NCI-H526 treated with DMSO at 0.1 percent for 48 hours (cell line): ENCODE measurements at regions not wholly inside any gene's neighbourhood (a gene's known extent, or its start where the extent isn't known, plus 50 kb on each side); places are given as distances from the start of the nearest gene placed in this dataset.
"Not testable (repeated sequence)": the region's sequence is repeated elsewhere in the genome, so short reads cannot be mapped to it uniquely, and the experiment has no call there.

Experiments used
- DNase-seq: peaks from one replicate; lab custom pipeline; 2025; lab: John Stamatoyannopoulos, UW

DNA sequence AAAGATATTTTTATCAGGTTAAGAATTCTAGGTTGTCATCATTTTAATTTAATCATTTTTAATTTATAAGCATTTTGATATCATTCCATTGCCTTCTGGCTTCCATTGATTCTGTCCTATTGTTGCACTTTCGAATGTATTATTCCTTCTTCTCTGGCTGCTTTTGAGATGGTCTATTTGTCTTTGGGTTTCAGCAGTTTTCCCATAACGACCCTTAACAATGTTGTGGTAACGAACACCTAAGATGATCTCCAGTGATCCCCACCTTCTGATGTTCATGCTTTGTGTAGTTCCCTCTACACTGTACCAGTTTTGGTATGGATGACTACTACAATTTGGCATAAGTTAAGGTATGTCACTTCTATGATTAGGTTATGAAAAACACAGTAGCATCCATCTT, 59.9 kb downstream of the MINAR1 start:
- no peak for DNase-seq

- no peak for DNase-seq
Measured at GRCh38 chr15:79494384-79494909, 62.3 kb downstream of the MINAR1 start.

DNA sequence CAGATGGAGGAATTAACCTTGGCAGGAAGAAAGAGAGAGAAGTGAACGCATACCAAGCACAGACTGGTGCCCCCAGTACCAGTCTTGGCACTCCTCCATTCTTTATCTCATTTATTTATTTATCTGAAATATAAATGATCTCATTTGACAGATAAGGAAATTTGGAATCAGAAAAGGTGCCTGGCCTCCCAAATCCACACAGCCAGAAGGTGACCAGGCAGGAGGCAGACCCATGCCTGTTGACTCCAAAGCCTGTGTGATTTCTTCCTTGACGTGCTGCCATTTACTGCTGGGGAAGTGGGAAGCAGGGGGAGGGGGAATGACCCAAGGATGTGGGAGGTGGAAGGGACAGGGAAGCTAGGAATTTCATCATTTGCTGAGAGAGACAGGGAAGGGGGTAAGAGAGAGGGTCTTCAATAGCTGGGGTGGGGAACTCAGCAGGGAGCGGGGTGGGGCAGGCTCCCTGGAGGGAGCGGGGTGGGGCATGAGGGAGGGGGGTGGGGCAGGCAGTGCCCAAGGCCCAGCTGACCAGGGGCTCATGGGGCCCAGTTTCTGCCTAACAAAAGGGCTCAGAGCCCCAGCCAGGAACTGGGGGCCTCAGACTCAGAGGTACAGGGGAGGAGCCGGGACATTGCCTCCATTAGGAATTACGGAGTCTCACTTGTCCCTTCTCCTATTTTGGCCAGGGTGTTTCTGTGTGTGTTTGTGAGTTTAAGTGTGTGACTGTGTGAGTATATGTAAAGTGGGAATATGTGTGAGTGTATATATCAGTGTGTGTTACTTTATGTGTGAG, 63.0 kb downstream of the MINAR1 start:
- DNase-seq: no peak

DNA sequence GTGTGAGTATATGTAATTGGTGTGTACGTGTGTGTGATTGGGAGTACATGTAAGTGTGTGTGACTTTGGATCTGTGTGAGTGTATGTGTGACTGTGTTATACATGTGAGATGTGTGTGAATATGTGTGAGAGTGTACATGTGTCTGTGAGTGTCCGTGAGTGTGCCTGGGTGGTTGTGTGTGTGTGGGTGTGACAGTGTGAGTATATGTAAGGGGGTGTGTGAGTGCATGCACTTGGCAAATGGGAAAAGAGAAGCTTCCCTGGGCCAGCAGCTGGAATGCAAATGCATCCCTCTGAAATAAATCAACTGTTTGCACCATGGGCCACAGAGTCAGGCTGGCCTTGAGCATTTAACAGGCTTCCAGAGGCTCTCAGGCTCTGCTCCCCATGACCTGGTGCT, 63.6 kb downstream of the MINAR1 start:
- DNase-seq: no peak

DNA sequence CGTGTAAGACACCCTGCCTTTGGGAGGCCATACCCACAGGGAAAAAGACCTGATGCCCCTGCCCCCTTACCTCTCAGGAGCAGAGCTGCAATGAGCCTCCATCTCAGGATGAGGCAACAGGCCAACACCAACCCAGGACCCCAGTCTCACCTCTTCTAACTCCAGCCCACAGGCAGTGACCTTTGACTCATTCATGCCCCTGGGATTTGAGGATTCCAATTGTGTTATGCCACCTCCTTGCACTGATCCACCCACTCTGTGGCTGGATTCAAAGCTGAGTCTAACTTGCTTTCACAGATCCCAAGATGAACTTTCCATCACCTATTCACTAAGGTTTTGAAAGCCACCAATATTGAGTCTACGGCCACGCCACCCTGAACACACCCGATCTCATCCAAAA, 64.7 kb downstream of the MINAR1 start:
- DNase-seq: no peak

GRCh38 chr15:79501086-79501485, 69.0 kb downstream of the MINAR1 start:
- no peak for DNase-seq

GRCh38 chr15:79505956-79506355, 73.8 kb downstream of the MINAR1 start:
- DNase-seq: no peak

- not testable (repeated sequence) for DNase-seq
Measured at GRCh38 chr15:79512844-79513243, 80.7 kb downstream of the MINAR1 start.

DNA sequence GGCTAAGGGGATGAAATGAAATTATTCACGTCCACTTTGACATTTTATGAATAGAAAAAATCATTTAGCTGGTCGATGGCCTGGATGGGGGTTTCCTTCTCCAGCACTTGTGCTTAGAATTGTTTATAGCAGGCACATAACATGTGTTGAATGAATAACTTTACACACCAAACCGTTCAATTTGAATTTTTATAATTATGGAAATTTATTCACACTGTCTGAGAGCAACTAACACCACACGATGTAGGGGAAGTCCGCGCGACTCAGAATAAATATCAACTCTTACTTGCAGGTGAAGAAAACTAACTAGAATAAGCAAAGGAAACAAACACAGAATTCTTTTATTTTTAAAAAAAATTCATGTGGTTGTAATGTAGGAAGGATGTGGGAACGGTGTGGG, 81.3 kb downstream of the MINAR1 start:
- DNase-seq: no peak

DNA sequence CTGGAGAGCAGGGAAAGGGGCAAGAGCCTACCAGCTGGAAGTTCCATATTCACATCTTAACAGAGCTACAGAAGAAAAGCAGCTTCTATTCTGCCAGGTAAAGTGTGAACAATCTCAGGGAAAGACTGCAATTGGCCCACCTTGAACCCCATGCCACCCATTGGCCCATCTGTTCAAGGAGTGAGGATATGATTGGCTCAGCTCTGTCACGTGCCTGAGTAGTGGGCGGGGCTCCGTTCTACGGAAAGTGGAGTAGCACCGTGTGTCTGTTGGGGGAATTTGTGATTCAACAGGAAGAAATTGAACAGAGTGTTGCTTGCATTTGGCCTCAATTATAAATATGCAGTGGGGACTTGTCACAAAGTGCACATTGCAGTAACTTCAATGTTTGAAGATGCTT, 81.8 kb downstream of the MINAR1 start:
- DNase-seq: no peak

GRCh38 chr15:79515300-79516027, 83.3 kb downstream of the MINAR1 start:
- no peak for DNase-seq

GRCh38 chr15:79516155-79516554, 84.0 kb downstream of the MINAR1 start:
- no peak for DNase-seq

DNA sequence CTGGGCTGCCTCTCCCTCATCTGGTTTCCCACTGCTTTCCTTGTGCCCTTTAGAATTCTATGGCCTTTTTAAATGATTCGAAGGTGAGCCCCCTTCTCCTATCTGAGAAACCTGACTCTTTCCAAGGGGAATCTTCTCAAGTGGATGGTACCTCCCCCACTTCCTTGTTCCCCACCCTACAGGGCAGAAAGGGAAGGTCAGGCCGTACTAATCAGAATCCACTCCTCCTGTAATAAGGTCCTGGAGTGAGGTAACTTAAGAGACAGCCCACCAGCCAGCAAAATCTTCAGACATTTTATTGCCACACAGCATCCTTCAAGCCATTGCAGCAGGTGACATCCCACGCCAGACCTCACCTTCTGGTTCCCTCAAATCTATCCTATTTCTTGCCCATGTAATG, 84.5 kb downstream of the MINAR1 start:
- DNase-seq: no peak

DNA sequence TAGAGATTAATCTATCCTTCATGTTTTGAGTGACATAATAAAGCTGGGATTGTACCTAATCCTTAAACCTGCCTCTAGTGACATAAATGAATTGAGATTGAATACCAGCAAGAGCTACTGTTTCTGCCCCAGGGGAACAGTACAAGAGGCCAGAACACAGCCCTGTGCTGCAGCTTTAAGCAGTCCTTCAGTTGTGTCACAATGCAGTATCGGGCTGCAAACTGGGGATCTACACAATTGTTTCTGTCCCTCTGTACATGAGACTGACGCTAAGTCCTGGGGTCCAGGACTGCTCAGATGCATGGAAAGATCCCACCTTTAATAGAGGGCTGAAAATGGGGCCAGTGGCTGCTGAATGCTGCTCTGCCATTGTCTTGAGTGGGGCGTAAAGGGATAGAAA, 87.5 kb downstream of the MINAR1 start:
- DNase-seq: no peak

- DNase-seq: no peak
Measured at GRCh38 chr15:79520654-79521053, 88.5 kb downstream of the MINAR1 start.

GRCh38 chr15:79522656-79523055, 90.5 kb downstream of the MINAR1 start:
- no peak for DNase-seq

DNA sequence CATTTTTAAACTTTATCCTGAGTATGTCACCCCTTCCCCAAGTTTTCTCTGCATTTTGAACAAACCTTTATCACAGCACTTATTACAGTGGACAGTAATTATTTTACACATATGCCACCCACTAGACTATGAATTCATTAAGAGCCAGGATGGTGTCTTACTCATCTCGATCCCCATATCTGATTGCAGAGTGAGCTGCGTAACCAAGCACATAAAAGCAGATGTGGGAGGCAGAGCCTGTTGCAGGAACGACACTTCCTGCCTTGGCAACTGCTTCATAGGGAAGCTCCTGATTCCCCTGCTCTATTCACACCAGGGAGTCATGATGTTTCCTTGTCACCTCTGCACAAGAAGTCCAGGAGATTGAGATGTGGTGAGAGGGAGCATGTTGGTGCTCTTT, 91.1 kb downstream of the MINAR1 start:
- no peak for DNase-seq

- DNase-seq: no peak
Measured at GRCh38 chr15:79524531-79524930, 92.4 kb downstream of the MINAR1 start.

DNA sequence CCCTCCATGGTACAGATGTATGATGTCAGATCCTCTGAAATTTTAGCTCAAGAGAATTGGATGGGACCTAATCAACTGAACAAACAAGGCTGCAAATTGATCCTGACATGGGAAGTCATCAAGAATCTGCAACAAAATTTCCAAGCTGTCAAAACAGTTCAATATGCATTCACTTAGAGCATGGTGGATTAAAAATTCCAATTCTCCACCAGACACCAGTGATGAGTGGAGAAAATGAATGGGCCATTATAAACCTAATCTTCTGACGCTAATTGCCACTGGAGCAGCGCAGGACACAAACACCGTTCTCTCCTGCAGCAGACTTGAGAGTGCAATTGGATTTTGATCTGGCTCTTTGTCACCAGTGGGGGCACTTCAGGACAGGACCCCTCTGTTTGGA, 94.2 kb downstream of the MINAR1 start:
- DNase-seq: no peak

GRCh38 chr15:79527821-79528220, 95.7 kb downstream of the MINAR1 start:
- no peak for DNase-seq

- DNase-seq: no peak
Measured at GRCh38 chr15:79529157-79529785, 97.1 kb downstream of the MINAR1 start.

DNA sequence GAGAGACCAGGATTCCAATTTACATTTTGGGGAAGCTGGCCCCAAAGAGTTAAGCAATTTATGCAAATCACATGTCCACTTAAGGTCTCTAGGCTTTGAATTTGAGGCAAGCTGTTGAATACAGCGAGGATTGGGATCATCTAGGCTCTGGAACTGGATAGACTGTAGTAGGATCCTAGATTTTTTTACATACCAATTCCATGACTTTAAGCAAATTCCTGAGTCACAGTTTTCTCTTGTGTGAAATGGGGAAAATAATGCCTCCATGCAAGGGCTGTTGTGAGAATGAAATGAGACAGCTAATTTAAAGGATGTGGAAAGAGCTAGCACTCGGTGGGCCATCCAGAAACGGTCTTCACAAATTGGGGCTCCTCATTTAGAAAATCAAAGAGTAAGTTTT, 103.4 kb downstream of the MINAR1 start:
- no peak for DNase-seq

DNA sequence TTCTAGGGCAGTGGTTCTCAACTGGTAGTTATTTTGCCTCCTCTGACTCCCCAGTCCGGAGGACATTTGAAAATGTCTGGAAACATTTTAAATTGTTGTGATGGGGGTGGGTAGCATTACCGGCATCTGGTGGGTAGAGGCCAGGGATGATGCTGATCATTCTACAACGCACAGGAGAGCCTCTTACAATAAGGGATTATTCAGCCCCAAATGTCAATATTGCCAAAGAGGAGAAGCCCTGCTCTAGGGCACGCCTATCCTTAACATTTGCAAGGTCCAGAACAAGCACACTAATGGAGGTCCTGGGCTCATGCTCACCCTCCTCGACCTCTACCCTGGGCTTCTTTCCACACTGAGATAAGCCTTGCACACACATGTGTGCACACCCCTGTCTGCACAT, 106.4 kb downstream of the MINAR1 start:
- DNase-seq: no peak
